ENCODE measurements at regions not wholly inside any gene's neighbourhood (a gene's known extent, or its start where the extent isn't known, plus 50 kb on each side); places are given as distances from the start of the nearest gene placed in this dataset.

GRCh38 chr6:105616521-105616920, 213.6 kb upstream of the PREP start:
- DNase-seq (ENCODE audit: low spot score): no peak

- DNase-seq (ENCODE audit: low spot score): no peak
Measured at GRCh38 chr6:105611606-105612005, 208.7 kb upstream of the PREP start.

- no peak for DNase-seq (ENCODE audit: low spot score)
Measured at GRCh38 chr6:105609375-105609991, 206.6 kb upstream of the PREP start.

- no peak for DNase-seq (ENCODE audit: low spot score)
Measured at GRCh38 chr6:105608711-105609374, 206.0 kb upstream of the PREP start.

- no peak for DNase-seq (ENCODE audit: low spot score)
Measured at GRCh38 chr6:105607636-105608621, 205.0 kb upstream of the PREP start.

- no peak for DNase-seq (ENCODE audit: low spot score)
Measured at GRCh38 chr6:105606831-105607463, 204.1 kb upstream of the PREP start.

- no peak for DNase-seq (ENCODE audit: low spot score)
Measured at GRCh38 chr6:105604587-105604884, 201.7 kb upstream of the PREP start.

- peak; percentile 77 for DNase-seq (ENCODE audit: low spot score)
Measured at GRCh38 chr6:105603788-105604586, 201.1 kb upstream of the PREP start.

- peak; percentile 85 for DNase-seq (ENCODE audit: low spot score)
Measured at GRCh38 chr6:105601541-105602236, 198.8 kb upstream of the PREP start.

- DNase-seq (ENCODE audit: low spot score): no peak
Measured at GRCh38 chr6:105600336-105601260, 197.7 kb upstream of the PREP start.

GRCh38 chr6:105598264-105598663, 195.4 kb upstream of the PREP start:
- no peak for DNase-seq (ENCODE audit: low spot score)

- DNase-seq (ENCODE audit: low spot score): peak; percentile 81
Measured at GRCh38 chr6:105596284-105596755, 193.4 kb upstream of the PREP start.

GRCh38 chr6:105595829-105596228, 192.9 kb upstream of the PREP start:
- peak; percentile 43 for DNase-seq (ENCODE audit: low spot score)

GRCh38 chr6:105594821-105595220, 191.9 kb upstream of the PREP start:
- no peak for DNase-seq (ENCODE audit: low spot score)

GRCh38 chr6:105593805-105594671, 191.2 kb upstream of the PREP start:
- DNase-seq (ENCODE audit: low spot score): peak; percentile 40

GRCh38 chr6:105593056-105593690, 190.3 kb upstream of the PREP start:
- no peak for DNase-seq (ENCODE audit: low spot score)

GRCh38 chr6:105592329-105592728, 189.4 kb upstream of the PREP start:
- no peak for DNase-seq (ENCODE audit: low spot score)

- no peak for DNase-seq (ENCODE audit: low spot score)
Measured at GRCh38 chr6:105591053-105591452, 188.2 kb upstream of the PREP start.
